Esophagus (tissue), 2 donors: ENCODE measurements at regions not wholly inside any gene's neighbourhood (a gene's known extent, or its start where the extent isn't known, plus 50 kb on each side); places are given as distances from the start of the nearest gene placed in this dataset.
"Not testable (repeated sequence)": the region's sequence is repeated elsewhere in the genome, so short reads cannot be mapped to it uniquely, and the experiment has no call there.

ENCODE experiments used
- H3K27ac ChIP-seq, 2 donors: one replicate each; pipeline ENCODE4 v1.5.1; 2013; ENCODE audit warnings: low read depth in 2 of 2, mild to moderate bottlenecking in 2 of 2, inconsistent platforms in 1 of 2, low read length in 1 of 2, moderate library complexity in 1 of 2
- H3K27me3 ChIP-seq, 2 donors: one replicate each; pipeline ENCODE4 v1.6.1; 2013; ENCODE audit warnings: low read length in 2 of 2, control low read depth in 1 of 2, mild to moderate bottlenecking in 1 of 2; ENCODE audit not compliant: insufficient read depth in 2 of 2, control insufficient read depth in 1 of 2
- H3K36me3 ChIP-seq, 2 donors: one replicate each; pipeline ENCODE4 v1.6.1; 2013; ENCODE audit warnings: low read length in 1 of 2; ENCODE audit not compliant: control insufficient read depth in 2 of 2, insufficient read depth in 2 of 2
- H3K4me1 ChIP-seq, 2 donors: one replicate each; pipeline ENCODE4 v1.6.1; 2013; ENCODE audit warnings: low read length in 1 of 2; ENCODE audit not compliant: control insufficient read depth in 2 of 2, insufficient read depth in 2 of 2
- H3K4me3 ChIP-seq, 2 donors: one replicate each; pipeline ENCODE4 v1.5.1; 2013; ENCODE audit warnings: low read length in 2 of 2, mild to moderate bottlenecking in 2 of 2, low read depth in 1 of 2, moderate library complexity in 1 of 2
- H3K9me3 ChIP-seq, 2 donors: one replicate each; pipeline ENCODE4 v1.6.1; 2013; ENCODE audit warnings: mild to moderate bottlenecking in 2 of 2, low read depth in 1 of 2, low read length in 1 of 2, moderate library complexity in 1 of 2; ENCODE audit not compliant: control insufficient read depth in 2 of 2, insufficient read depth in 1 of 2
- WGBS, 2 donors: extraction: QIAGEN DNeasy Blood & Tissue Kit; methylation state at CpG; one replicate each; pipeline ENCODE4 v1.1.7; 2013; 5-methylcytosine and 5-hydroxymethylcytosine counted together
- donor health status: healthy with polysubstance abuse.
- donor health status: Bipolar disorder and iron deficiency.

GRCh38 chr6:85250586-85251220 is 199.2 kb upstream of the NT5E start:
- Histone ChIP-seq H3K4me3 (no peak overlapping the region), H3K4me1 (no peaks in the 10 kb centered on the region), H3K36me3 (no peaks in the 10 kb centered on the region), H3K27me3 (no peaks in the 10 kb centered on the region), H3K27ac (no peak overlapping the region), H3K9me3 (peaks cover 2% of the 10 kb centered on the region in 2 donors)
- WGBS, 2 donors, result 76 to 77% methylated on average over 5 of the region's 5 CpGs

- Histone ChIP-seq H3K36me3 (no peaks in the 10 kb centered on the region), H3K27ac (no peak overlapping the region), H3K4me3 (no peak overlapping the region), H3K27me3 (no peaks in the 10 kb centered on the region), H3K4me1 (no peaks in the 10 kb centered on the region), H3K9me3 (no peaks in the 10 kb centered on the region)
- WGBS, 2 donors, result 77 to 79% methylated on average over 3 of the region's 3 CpGs
Observed at GRCh38 chr6:85245004-85245403, 204.9 kb upstream of the NT5E start.

GRCh38 chr6:85241498-85242052 is 208.3 kb upstream of the NT5E start:
- Histone ChIP-seq H3K4me1 (no peaks in the 10 kb centered on the region), H3K27ac (no peak overlapping the region), H3K9me3 (no peaks in the 10 kb centered on the region), H3K4me3 (no peak overlapping the region), H3K36me3 (no peaks in the 10 kb centered on the region), H3K27me3 (no peaks in the 10 kb centered on the region)
- WGBS, 2 donors, result 72 to 78% methylated on average over 1 of the region's 1 CpG

- H3K4me1 ChIP-seq, result no peaks in the 10 kb centered on the region
- H3K27me3 ChIP-seq, result no peaks in the 10 kb centered on the region
Observed at GRCh38 chr6:85240787-85241385, 209.0 kb upstream of the NT5E start.

GRCh38 chr6:85237478-85237877 is 212.4 kb upstream of the NT5E start:
- peaks cover 0 to 2% of the 10 kb centered on the region in 2 donors for H3K9me3 ChIP-seq
- H3K27me3 ChIP-seq, result no peaks in the 10 kb centered on the region
- no peak overlapping the region for H3K4me3 ChIP-seq
- WGBS, 2 donors, result 55 to 59% methylated on average over 3 of the region's 3 CpGs
- H3K27ac ChIP-seq, result no peak overlapping the region
- H3K36me3 ChIP-seq, result no peaks in the 10 kb centered on the region
- no peaks in the 10 kb centered on the region for H3K4me1 ChIP-seq

More at GRCh38 chr6:85240787-85241385, 209.0 kb upstream of the NT5E start:
- WGBS, 2 donors, result 36 to 53% methylated on average over 1 of the region's 1 CpG
- no peak overlapping the region for H3K4me3 ChIP-seq
- H3K36me3 ChIP-seq, result no peaks in the 10 kb centered on the region
- H3K27ac ChIP-seq, result no peak overlapping the region
- peaks cover 0 to 2% of the 10 kb centered on the region in 2 donors for H3K9me3 ChIP-seq

- Histone ChIP-seq H3K4me1 (no peaks in the 10 kb centered on the region), H3K9me3 (peaks cover 0 to 2% of the 10 kb centered on the region in 2 donors), H3K27ac (no peak overlapping the region), H3K4me3 (no peak overlapping the region), H3K27me3 (no peaks in the 10 kb centered on the region), H3K36me3 (no peaks in the 10 kb centered on the region)
- WGBS, 2 donors, result 66 to 68% methylated on average over 3 of the region's 3 CpGs
Observed at GRCh38 chr6:85236636-85237035, 213.2 kb upstream of the NT5E start.

GRCh38 chr6:85227345-85227744 is 222.5 kb upstream of the NT5E start:
- H3K9me3 ChIP-seq, H3K27ac ChIP-seq, H3K27me3 ChIP-seq, H3K4me3 ChIP-seq, H3K36me3 ChIP-seq, H3K4me1 ChIP-seq: not testable (repeated sequence)
- 67% methylated on average over 1 of the region's 1 CpG for WGBS, 2 donors

- not testable (repeated sequence) for H3K4me3 ChIP-seq, H3K27ac ChIP-seq, H3K36me3 ChIP-seq, H3K4me1 ChIP-seq, H3K9me3 ChIP-seq, H3K27me3 ChIP-seq
- WGBS, 2 donors, result 19 to 32% methylated on average over 4 to 5 of the region's 5 CpGs
Observed at GRCh38 chr6:85212794-85213193, 237.1 kb upstream of the NT5E start.

GRCh38 chr6:85195243-85195642 is 254.6 kb upstream of the NT5E start:
- H3K36me3 ChIP-seq, result no peaks in the 10 kb centered on the region
- no peak overlapping the region for H3K4me3 ChIP-seq
- H3K27me3 ChIP-seq, result no peaks in the 10 kb centered on the region
- H3K9me3 ChIP-seq, result no peaks in the 10 kb centered on the region
- H3K27ac ChIP-seq, result no peak overlapping the region
- no peaks in the 10 kb centered on the region for H3K4me1 ChIP-seq

GRCh38 chr6:85193339-85193738 is 256.5 kb upstream of the NT5E start:
- WGBS, 2 donors, result 46 to 55% methylated on average over 3 of the region's 3 CpGs
- no peaks in the 10 kb centered on the region for H3K27me3 ChIP-seq

More at GRCh38 chr6:85193339-85193738, 256.5 kb upstream of the NT5E start:
- Histone ChIP-seq H3K27ac (no peak overlapping the region), H3K36me3 (no peaks in the 10 kb centered on the region), H3K9me3 (no peaks in the 10 kb centered on the region), H3K4me3 (no peak overlapping the region), H3K4me1 (no peaks in the 10 kb centered on the region)
